ENCODE measurements at regions not wholly inside any gene's neighbourhood (a gene's known extent, or its start where the extent isn't known, plus 50 kb on each side); places are given as distances from the start of the nearest gene placed in this dataset.
"Not testable (repeated sequence)": the region's sequence is repeated elsewhere in the genome, so short reads cannot be mapped to it uniquely, and the experiment has no call there.

GRCh38 chr18:39318008-39318407 lies 1752.4 kb upstream of the CELF4 start:
- TF ChIP-seq JUND (IDR thresholded peaks at IDR 0.05; ENCODE audit: low read depth), result no peak
- in situ Hi-C loops (cut with HindIII; ENCODE audit: low pct_unique_long_range_greater_than_20kb, low sequenced_read_pairs), result no loop called here
- no peak for DNase-seq (ENCODE audit: low read depth in 1 of 2, low spot score in 1 of 2)

DNA sequence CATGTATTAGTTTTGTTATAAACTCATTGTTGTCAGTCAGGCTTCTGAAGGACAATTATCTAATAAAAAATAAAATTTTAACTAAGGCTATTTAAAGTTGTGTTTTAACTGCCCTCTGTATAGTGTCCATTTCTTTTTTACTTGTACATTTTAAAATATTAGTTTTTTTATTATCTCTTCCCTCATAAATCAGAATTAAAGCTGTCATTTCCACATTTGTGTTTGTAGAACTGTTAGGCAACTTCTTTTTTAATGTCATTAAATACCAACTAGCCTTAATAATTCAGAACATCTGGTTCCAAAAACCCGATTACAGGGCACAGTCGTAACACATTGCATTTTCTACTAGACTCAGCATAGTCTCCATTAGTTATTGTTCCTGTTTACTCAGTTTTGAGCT lies 1749.0 kb upstream of the CELF4 start:
- DNase-seq (ENCODE audit: low read depth in 1 of 2, low spot score in 1 of 2), result no peak
- in situ Hi-C loops (cut with HindIII; ENCODE audit: low pct_unique_long_range_greater_than_20kb, low sequenced_read_pairs), result no loop called here
- TF ChIP-seq JUND (IDR thresholded peaks at IDR 0.05; ENCODE audit: low read depth), result no peak

DNA sequence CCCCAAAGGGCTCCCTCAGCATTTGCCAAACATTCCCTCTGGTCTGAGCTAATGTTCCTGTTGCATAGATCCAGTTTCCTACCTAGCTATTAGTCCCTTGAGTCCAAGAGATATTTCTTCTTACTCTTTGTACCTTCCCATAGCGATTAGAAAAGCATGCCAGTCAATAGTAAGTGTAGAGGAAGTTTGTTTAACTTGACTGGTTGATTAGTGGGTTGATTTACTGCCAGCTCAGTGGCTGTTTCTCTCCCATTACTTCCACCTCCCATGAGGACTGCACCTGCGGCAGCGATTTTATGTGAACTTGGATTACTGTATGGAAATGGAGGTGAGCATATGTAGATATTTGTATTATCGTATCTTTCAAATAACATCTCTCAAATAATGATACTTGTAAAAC lies 1748.4 kb upstream of the CELF4 start:
- in situ Hi-C loops (cut with HindIII; ENCODE audit: low pct_unique_long_range_greater_than_20kb, low sequenced_read_pairs), result no loop called here
- TF ChIP-seq JUND (IDR thresholded peaks at IDR 0.05; ENCODE audit: low read depth), result no peak
- no peak for DNase-seq (ENCODE audit: low read depth in 1 of 2, low spot score in 1 of 2)

DNA sequence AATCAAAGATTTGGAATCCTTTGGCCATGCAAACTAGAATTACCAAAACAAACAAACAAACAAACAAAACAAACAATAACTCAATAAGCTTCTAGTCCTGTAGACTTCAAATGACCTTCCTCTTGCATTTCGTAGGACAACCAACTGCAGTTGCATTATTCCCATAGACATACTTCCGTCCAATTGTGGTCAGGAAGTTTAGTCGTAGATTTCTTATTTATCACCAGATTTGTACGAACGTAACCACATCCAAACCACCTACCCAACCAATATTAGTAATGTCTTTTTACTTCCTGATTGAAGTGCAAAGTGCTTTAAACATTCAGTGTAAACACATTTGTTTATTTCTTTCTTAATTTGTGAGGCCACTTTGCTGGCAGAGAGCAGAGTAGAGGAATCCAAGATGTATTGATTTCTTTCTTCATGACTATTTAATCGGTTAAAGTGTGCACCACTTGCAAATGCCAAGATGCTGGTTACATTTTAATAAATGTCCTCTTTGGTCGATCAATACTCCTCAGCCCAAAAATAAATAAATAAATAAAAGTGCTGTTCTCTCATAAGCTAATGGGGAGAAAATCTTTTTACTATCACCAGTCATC lies 1745.6 kb upstream of the CELF4 start:
- in situ Hi-C loops (cut with HindIII; ENCODE audit: low pct_unique_long_range_greater_than_20kb, low sequenced_read_pairs), result no loop called here
- TF ChIP-seq JUND (IDR thresholded peaks at IDR 0.05; ENCODE audit: low read depth), result no peak
- no peak for DNase-seq (ENCODE audit: low read depth in 1 of 2, low spot score in 1 of 2)

GRCh38 chr18:39308931-39309521 lies 1743.4 kb upstream of the CELF4 start:
- in situ Hi-C loops (cut with HindIII; ENCODE audit: low pct_unique_long_range_greater_than_20kb, low sequenced_read_pairs); DNase-seq (ENCODE audit: low read depth in 1 of 2, low spot score in 1 of 2): not testable (repeated sequence)

- in situ Hi-C loops (cut with HindIII; ENCODE audit: low pct_unique_long_range_greater_than_20kb, low sequenced_read_pairs), result no loop called here
- no peak for TF ChIP-seq JUND (IDR thresholded peaks at IDR 0.05; ENCODE audit: low read depth)
- DNase-seq (ENCODE audit: low read depth in 1 of 2, low spot score in 1 of 2), result no peak
These were observed 1740.2 kb upstream of the CELF4 start for GRCh38 chr18:39305766-39306165.

DNA sequence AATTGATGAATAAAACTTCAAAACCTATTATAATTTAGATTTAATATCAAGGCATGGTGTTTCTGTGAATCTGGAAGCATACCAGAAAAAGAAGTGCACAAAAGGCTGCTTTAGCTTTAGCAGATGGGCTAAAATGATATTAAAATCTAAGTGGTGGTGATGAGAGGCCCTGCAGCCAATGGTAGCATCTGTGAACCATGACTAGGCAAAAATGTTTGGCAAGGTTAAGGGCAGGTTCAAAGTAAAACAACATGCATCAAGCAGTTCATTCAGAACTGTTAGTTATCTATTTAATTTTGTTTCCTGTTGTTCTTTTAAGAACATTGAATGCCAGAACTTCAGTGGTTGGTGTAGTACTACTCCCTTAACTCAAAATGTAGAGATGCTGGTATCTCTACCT lies 1736.9 kb upstream of the CELF4 start:
- TF ChIP-seq JUND (IDR thresholded peaks at IDR 0.05; ENCODE audit: low read depth), result no peak
- no peak for DNase-seq (ENCODE audit: low read depth in 1 of 2, low spot score in 1 of 2)
- in situ Hi-C loops (cut with HindIII; ENCODE audit: low pct_unique_long_range_greater_than_20kb, low sequenced_read_pairs), result no loop called here

GRCh38 chr18:39299152-39299551 lies 1733.6 kb upstream of the CELF4 start:
- no peak for DNase-seq (ENCODE audit: low read depth in 1 of 2, low spot score in 1 of 2)
- no peak for TF ChIP-seq JUND (IDR thresholded peaks at IDR 0.05; ENCODE audit: low read depth)
- in situ Hi-C loops (cut with HindIII; ENCODE audit: low pct_unique_long_range_greater_than_20kb, low sequenced_read_pairs), result no loop called here

- in situ Hi-C loops (cut with HindIII; ENCODE audit: low pct_unique_long_range_greater_than_20kb, low sequenced_read_pairs), result no loop called here
- DNase-seq (ENCODE audit: low read depth in 1 of 2, low spot score in 1 of 2), result no peak
- TF ChIP-seq JUND (IDR thresholded peaks at IDR 0.05; ENCODE audit: low read depth), result no peak
These were observed 1731.6 kb upstream of the CELF4 start for GRCh38 chr18:39297225-39297624.

DNA sequence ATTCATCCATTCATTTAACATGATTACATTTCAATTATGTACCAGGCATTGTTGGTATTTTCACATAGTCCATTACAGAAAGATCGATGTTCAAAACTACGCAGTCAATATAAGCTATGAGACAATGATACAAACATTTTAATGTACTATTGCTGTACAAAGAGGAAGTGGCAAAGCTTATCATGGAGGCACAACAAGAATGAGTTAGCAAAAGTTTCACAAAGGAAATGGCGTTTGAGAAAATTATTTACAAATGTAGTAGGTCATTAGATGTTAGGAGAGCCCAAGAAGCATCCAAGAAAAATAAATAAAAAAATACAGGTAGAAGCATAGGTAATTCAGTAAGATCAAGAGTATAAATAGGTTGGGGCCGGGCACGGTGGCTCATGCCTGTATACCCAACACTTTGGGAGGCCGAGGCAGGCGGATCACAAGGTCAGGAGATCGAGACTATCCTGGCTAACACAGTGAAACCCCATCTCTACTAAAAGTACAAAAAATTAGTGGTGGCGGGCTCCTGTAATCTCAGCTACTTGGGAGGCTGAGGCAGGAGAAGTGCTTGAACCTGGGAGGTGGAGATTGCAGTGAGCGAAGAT lies 1730.8 kb upstream of the CELF4 start:
- no peak for DNase-seq (ENCODE audit: low read depth in 1 of 2, low spot score in 1 of 2)
- in situ Hi-C loops (cut with HindIII; ENCODE audit: low pct_unique_long_range_greater_than_20kb, low sequenced_read_pairs), result no loop called here
- TF ChIP-seq JUND (IDR thresholded peaks at IDR 0.05; ENCODE audit: low read depth), result no peak

DNA sequence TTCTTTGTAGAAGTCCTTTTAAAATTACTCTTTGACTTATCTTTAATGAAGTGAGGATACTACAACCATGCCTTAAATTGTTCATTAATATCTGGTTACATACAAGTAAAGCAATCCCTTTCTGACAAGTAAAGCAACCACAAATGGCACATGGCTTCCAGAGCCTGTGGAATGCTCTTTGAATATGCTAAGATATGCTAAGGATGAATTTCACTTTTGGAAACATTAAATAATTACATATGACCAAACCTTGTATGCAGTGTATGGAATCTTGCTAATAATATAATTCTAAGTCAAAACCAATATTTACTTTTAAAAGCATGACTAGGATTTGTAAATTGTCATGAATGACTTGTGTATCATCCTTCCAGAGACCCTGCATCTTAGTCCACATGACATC lies 1711.2 kb upstream of the CELF4 start:
- TF ChIP-seq JUND (IDR thresholded peaks at IDR 0.05; ENCODE audit: low read depth), result no peak
- in situ Hi-C loops (cut with HindIII; ENCODE audit: low pct_unique_long_range_greater_than_20kb, low sequenced_read_pairs), result no loop called here
- DNase-seq (ENCODE audit: low read depth in 1 of 2, low spot score in 1 of 2), result no peak

DNA sequence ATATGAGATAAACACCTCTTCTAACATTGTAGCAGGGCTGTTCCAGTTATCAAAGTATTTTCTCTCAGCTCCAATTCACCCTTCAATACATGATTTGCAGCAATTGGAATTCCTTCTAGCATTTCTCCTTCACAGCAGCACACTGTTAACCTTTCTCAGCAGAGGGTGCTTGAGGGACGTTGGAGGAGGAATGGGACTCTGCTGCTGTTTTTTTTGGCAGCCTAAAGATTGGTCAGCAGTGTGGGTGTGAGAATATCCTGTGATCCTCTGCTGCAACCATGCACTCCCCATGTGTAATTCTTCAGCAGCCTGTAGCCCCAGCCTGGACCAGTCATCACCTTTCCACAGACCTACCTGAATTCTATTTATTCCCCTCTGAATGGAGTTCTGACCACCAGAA lies 1708.9 kb upstream of the CELF4 start:
- TF ChIP-seq JUND (IDR thresholded peaks at IDR 0.05; ENCODE audit: low read depth), result no peak

GRCh38 chr18:39272230-39272629 lies 1706.6 kb upstream of the CELF4 start:
- in situ Hi-C loops (cut with HindIII; ENCODE audit: low pct_unique_long_range_greater_than_20kb, low sequenced_read_pairs), result no loop called here
- no peak for TF ChIP-seq JUND (IDR thresholded peaks at IDR 0.05; ENCODE audit: low read depth)
- no peak for DNase-seq (ENCODE audit: low read depth in 1 of 2, low spot score in 1 of 2)

More for the DNA sequence above, 1708.9 kb upstream of the CELF4 start:
- DNase-seq (ENCODE audit: low read depth in 1 of 2, low spot score in 1 of 2), result no peak
- in situ Hi-C loops (cut with HindIII; ENCODE audit: low pct_unique_long_range_greater_than_20kb, low sequenced_read_pairs), result no loop called here

GRCh38 chr18:39271654-39272053 lies 1706.1 kb upstream of the CELF4 start:
- DNase-seq (ENCODE audit: low read depth in 1 of 2, low spot score in 1 of 2), result no peak
- in situ Hi-C loops (cut with HindIII; ENCODE audit: low pct_unique_long_range_greater_than_20kb, low sequenced_read_pairs), result no loop called here
- no peak for TF ChIP-seq JUND (IDR thresholded peaks at IDR 0.05; ENCODE audit: low read depth)

All from T47D (cell line).